HG03520 (cell line): ENCODE measurements at regions not wholly inside any gene's neighbourhood (a gene's known extent, or its start where the extent isn't known, plus 50 kb on each side); places are given as distances from the start of the nearest gene placed in this dataset.

Source experiments
- ATAC-seq: cut with Tn5 transposase; IDR thresholded peaks from one replicate; pipeline ENCODE4 v1.9.1; 2021; ENCODE audit warnings: mild to moderate bottlenecking, moderate library complexity; ENCODE audit not compliant: unreplicated experiment

DNA sequence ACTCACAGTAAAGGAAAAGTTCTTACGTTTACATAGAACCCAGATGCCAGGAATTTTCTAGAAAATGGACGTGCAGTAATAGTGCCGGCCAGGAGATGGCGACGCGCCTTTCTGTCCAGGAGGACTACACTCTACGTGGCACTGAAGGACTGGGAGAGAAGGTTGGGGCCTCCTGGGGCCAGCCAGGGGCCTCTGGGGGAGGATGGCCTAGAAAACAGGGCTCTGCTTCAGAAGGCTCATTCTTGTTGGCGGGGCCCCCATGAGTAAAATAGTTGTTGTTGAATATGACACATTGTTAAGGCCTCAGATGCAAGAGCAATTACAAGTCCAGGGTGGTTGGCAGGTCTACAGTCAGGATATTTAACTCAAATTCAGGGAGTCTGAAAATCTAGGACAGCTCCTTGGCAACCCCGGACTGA, 120.1 kb upstream of the MAX start:
- peak; percentile 72 for ATAC-seq

DNA sequence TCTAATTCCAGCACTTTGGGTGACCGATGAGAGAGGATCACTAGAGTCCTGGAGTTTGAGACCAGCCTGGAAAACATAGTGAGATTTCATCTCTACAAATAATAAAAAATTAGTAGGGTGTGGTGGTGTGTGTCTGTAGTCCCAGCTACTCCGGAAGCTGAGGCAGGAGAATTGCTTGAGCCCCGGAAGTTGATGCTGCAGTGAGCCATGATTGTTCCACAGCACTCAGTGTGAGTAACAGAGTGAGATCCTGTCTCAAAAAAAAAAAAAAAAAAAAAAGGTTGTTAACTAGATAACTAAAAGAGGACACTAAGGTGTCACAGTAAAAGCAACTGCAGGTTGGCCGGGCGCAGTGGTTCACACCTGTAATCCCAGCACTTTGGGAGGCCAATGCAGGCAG, 121.3 kb upstream of the MAX start:
- no peak for ATAC-seq

GRCh38 chr14:65224799-65225198, 122.5 kb upstream of the MAX start:
- no peak for ATAC-seq

DNA sequence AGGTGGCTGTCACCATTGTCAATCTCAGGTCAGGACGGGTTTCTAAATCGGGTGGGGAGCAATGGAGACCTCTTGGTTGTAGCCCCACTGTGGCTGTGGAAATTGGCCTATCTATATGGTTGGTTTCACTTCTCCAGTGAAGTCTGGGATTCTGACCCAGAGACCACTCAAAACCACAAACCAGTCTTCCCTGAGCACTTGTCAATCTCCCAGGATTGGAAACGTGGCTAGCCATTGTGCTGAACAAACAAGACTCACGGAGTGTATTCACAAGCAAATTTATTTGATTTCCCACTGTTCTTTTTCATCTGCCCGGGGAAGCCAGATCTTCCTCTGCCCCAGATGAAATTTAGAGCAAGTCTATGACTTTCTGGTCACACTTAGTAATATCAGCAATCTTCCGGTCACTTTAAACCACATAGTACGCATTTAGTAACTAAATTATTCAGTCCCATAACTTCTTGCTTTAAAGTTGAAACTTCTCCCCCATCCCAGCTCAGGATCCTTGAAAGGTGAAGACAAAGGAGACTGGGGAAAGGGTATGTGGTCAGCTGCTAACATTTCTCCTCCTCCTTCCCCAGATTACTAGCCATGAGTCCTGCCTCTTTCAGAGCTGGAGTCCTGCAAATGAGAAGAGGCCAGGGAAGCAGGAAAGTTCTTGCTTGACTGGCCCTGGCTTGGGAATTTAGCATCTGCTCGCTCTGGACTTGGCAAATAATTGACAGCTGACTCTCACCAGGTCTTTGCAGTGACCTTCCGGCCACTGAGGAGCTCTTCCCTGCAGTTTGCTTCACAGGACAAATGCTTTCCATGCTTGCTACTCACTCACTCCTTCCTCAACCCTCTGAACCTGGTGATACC, 123.2 kb upstream of the MAX start:
- ATAC-seq, result no peak

DNA sequence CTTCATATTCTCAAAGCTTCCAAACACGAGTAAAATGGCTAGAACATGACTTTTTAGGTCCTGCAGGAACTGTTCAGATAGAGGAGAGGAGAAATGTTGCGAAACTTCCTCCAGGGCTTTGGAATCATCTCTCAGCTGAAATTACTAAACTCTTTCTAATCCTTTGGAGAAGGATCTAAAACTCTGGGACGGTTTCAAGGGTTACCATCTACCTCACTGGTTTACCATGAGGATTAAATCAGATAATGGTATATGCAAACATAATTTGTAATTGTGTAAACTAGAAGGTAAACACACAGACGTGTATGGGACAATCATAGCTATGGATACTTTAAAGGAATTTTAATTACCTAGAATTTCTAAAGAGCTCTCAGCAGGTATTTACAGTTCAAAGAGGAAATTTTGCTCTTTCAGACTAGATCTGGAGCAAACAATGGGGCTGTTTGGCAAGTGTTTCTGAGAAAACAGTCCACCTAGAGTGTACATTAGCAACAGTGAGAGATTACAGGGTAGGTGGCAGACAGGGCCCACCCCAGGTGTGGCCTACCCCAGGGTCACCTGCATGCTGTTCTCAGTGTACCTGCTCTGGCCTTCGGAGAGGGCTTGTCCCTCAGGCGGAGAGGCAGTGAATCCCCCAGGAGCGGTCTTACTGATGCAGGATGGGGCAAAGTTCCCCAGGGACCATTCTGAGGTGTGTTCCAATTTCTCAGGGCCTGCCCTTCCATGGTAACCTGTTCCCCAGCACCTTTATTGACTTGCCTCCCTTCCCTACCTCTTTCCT, 124.7 kb upstream of the MAX start:
- ATAC-seq, result no peak

GRCh38 chr14:65228436-65228835, 126.1 kb upstream of the MAX start:
- peak; percentile 83 for ATAC-seq

DNA sequence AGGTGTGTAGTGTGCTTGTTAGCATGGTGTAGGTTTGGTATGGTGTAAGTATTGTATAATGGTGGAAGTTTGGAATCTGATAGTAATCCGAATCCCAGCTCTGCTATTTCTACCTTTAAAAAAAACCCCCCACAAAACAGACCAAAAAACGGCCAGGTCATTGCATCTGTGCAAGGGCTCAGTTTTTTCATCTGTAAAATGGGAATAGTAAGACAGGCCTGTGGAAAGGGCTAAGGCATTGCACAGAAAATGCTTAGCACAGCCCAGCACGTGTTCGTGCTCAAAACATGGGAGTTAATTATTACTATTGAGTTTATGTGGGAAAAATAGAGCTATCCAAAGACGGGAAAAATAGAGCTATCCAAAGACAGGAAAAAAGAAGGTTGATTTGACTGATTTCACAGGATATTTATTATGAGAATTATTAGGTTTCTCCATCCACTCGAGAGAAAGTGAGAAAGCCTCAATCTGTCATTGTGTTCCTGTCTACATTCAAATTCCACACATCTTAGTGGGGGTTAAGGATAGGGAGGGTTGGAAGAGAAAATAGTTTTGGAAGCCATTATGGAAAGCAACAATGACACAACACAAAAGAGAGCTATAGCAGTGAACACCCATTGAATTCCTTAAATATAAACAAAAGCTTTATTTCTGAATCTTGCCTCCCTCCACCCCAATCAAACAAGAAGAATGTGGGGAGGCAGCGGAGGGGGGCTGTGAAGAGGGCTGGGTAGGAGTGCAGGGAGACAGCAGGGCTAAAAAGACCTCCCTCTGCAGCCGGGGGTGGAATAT, 126.8 kb upstream of the MAX start:
- no peak for ATAC-seq

- ATAC-seq, result no peak
Observed at GRCh38 chr14:65229748-65230728, 127.7 kb upstream of the MAX start.

GRCh38 chr14:65231286-65231980, 129.1 kb upstream of the MAX start:
- no peak for ATAC-seq

- no peak for ATAC-seq
Observed at GRCh38 chr14:65234752-65235361, 132.5 kb upstream of the MAX start.

- ATAC-seq, result no peak
Observed at GRCh38 chr14:65237023-65237814, 134.9 kb upstream of the MAX start.

GRCh38 chr14:65237941-65238340, 135.6 kb upstream of the MAX start:
- no peak for ATAC-seq

- no peak for ATAC-seq
Observed at GRCh38 chr14:65238456-65238855, 136.1 kb upstream of the MAX start.

DNA sequence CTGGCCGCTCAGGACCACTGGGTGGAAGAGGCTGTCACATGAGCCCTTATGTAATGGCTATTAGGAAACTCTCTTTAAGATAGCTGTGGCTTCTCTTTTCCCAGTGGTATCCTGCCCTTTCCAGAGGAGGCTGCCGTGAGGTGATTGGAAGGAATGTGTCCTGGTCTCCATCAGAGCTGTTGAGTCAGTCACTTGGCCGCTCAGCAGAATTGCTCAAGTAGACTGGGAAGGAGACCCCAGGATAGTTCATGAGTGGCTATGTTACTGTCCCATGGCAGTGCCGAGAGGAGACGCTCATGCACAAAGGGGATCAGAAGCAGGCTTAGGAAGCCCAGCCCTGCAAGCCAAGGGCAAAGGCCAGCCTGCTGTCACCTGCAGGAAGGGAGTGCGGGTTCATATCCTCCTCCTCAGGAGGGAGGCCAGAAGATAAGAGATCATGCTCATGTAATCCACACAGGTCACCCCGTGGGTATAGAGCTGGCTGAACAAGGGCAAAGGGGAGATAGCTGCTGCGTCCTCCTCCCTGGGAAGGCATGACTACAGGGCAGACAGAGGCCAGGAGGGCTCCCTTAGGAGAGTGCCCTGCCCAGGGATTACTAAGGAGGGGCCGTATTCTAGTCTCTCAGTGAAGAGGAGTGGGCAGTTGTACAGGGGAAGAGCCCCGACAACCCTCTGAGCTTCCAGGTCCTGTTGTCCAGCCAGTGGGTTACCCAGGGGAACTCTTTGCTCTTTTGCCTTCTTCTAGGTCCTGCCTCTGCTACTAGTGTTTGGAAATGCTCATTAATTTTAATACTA, 137.0 kb upstream of the MAX start:
- ATAC-seq, result no peak

GRCh38 chr14:65239938-65240296, 137.6 kb upstream of the MAX start:
- no peak for ATAC-seq

DNA sequence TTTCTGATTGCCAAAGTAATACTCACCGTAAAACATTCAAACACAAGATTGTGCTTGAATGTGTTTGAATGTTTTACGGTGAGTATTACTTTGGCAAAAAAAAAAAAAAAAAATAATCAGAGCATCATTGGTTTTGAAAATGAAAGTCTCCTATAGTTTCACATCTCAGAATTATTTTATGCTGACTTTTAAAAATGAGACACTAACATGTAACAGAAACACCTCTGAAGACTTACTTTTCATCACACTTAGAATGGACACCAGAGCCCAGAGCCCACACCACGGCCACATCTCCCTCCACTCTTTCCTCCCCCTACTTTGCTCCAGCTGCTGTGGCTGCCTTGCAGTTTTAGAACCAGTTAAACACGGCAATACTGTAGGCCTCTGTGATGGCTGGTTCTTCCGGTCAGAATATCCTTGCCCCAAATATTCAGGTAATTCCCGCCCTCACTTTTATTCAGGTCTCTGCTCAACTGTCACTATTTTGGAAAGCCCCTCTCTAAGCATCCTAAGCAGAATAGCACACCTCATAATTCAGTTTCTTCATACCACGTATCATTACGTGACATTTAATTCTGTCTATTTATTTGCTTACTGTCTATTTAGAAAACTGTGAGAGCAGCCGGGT, 138.9 kb upstream of the MAX start:
- ATAC-seq, result no peak

- no peak for ATAC-seq
Observed at GRCh38 chr14:65242732-65243134, 140.4 kb upstream of the MAX start.
